Tibial nerve (tissue), 4 donors: ENCODE measurements at regions not wholly inside any gene's neighbourhood (a gene's known extent, or its start where the extent isn't known, plus 50 kb on each side); places are given as distances from the start of the nearest gene placed in this dataset.

ENCODE experiments used
- DNase-seq, 2 donors: peaks; one replicate each; pipeline ENCODE4 v3.0.0-alpha.2; 2019; ENCODE audit warnings: low spot score in 2 of 2
- H3K27ac ChIP-seq, 4 donors: fragments of 200-600 bp; sonication (generic) in 3 of 4; one replicate each; pipeline ENCODE4 v1.5.1; 2017 to 2019; ENCODE audit warnings: mild to moderate bottlenecking in 1 of 4
- H3K27me3 ChIP-seq, 2 donors: fragments of 200-600 bp; sonication (generic) in 1 of 2; one replicate each; pipeline versions ENCODE4 v1.5.1 to v1.6.0; 2017 to 2019
- H3K36me3 ChIP-seq, 3 donors: fragments of 200-600 bp; sonication (generic); one replicate each; pipeline ENCODE4 v1.5.1; 2018 to 2019
- H3K4me1 ChIP-seq, 4 donors: fragments of 200-600 bp; sonication (generic) in 3 of 4; one replicate each; pipeline ENCODE4 v1.5.1; 2017 to 2019
- H3K4me3 ChIP-seq, 4 donors: fragments of 200-600 bp; sonication (generic) in 3 of 4; one replicate each; pipeline ENCODE4 v1.5.1; 2017 to 2019; ENCODE audit warnings: mild to moderate bottlenecking in 1 of 4, moderate library complexity in 1 of 4
- H3K9me3 ChIP-seq, 4 donors: fragments of 200-600 bp; sonication (generic) in 3 of 4; one replicate each; pipeline ENCODE4 v1.5.1; 2017 to 2019
- EP300 ChIP-seq, 2 donors: sonication (generic); formaldehyde crosslinking; IDR thresholded peaks; one replicate each; pipeline ENCODE4 v1.6.1; 2017; ENCODE audit warnings: antibody characterized with exemption in 2 of 2, mild to moderate bottlenecking in 1 of 2
- POLR2A ChIP-seq, 2 donors: fragments of 450-650 bp; IDR thresholded peaks; one replicate each; pipeline ENCODE4 v1.6.1; 2017; ENCODE audit warnings: antibody characterized with exemption in 2 of 2, mild to moderate bottlenecking in 2 of 2, moderate library complexity in 2 of 2
- WGBS, 2 donors: methylation state at CpG; one replicate each; pipeline ENCODE4 v1.1.5; 2018; 5-methylcytosine and 5-hydroxymethylcytosine counted together
- TF ChIP-seq, protein P1 (sequence below), 5 experiments: fragments of 200-600 bp in 3 of 5; fragments of 450-650 bp in 2 of 5; sonication (generic) in 3 of 5; IDR thresholded peaks; one replicate each; pipeline ENCODE4 v1.5.1; 2016 to 2019; ENCODE audit warnings: antibody characterized with exemption in 5 of 5, mild to moderate bottlenecking in 3 of 5, moderate library complexity in 2 of 5

- 63 to 64% methylated on average over 4 of the region's 4 CpGs for WGBS, 2 donors
- TF ChIP-seq, protein P1, sequence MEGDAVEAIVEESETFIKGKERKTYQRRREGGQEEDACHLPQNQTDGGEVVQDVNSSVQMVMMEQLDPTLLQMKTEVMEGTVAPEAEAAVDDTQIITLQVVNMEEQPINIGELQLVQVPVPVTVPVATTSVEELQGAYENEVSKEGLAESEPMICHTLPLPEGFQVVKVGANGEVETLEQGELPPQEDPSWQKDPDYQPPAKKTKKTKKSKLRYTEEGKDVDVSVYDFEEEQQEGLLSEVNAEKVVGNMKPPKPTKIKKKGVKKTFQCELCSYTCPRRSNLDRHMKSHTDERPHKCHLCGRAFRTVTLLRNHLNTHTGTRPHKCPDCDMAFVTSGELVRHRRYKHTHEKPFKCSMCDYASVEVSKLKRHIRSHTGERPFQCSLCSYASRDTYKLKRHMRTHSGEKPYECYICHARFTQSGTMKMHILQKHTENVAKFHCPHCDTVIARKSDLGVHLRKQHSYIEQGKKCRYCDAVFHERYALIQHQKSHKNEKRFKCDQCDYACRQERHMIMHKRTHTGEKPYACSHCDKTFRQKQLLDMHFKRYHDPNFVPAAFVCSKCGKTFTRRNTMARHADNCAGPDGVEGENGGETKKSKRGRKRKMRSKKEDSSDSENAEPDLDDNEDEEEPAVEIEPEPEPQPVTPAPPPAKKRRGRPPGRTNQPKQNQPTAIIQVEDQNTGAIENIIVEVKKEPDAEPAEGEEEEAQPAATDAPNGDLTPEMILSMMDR (IDR thresholded peaks at IDR 0.05): no peak
- TF ChIP-seq POLR2A (IDR thresholded peaks at IDR 0.05) (no peak), EP300 (IDR thresholded peaks at IDR 0.05) (no peak)
- H3K27me3 ChIP-seq: no peaks in the 10 kb centered on the region
- no peaks in the 10 kb centered on the region for H3K4me1 ChIP-seq
- no peaks in the 10 kb centered on the region for H3K36me3 ChIP-seq
- no peak for DNase-seq
- no peak overlapping the region for H3K27ac ChIP-seq
- H3K9me3 ChIP-seq: no peaks in the 10 kb centered on the region
- no peak overlapping the region for H3K4me3 ChIP-seq
These were observed 423.7 kb downstream of the LRIG3 start for GRCh38 chr12:58496411-58497190.

- WGBS, 2 donors: 90 to 92% methylated on average over 2 of the region's 2 CpGs
- Histone ChIP-seq H3K36me3 (no peaks in the 10 kb centered on the region), H3K4me1 (peaks cover 0 to 7% (median 0%) of the 10 kb centered on the region in 4 donors), H3K4me3 (no peak overlapping the region), H3K9me3 (no peaks in the 10 kb centered on the region), H3K27me3 (no peaks in the 10 kb centered on the region), H3K27ac (no peak overlapping the region)
- TF ChIP-seq, protein P1 (IDR thresholded peaks at IDR 0.05): no peak
- TF ChIP-seq POLR2A (IDR thresholded peaks at IDR 0.05) (no peak), EP300 (IDR thresholded peaks at IDR 0.05) (no peak)
- DNase-seq: no peak
These were observed 419.9 kb downstream of the LRIG3 start for GRCh38 chr12:58500399-58500798.

DNA sequence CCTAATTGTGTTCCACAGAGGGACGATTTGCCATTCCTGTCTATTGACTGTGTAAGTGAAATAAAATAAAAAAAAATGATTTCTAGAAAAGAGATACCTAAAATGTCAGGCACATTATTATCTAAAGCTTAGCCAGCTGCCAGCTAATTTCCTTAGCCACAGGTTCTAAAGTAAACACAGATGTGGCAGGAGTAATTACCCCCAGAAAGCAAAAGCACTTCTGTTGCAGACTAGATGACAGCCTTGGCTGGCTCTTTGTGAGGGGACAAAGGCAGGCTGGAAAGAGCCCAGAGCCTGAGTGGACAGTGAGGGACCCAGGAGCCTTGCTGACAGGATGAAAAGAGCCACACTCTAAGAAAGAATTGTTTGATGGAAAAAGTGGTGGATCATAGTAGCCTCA is 418.1 kb downstream of the LRIG3 start:
- Histone ChIP-seq H3K27ac (no peak overlapping the region), H3K4me1 (peaks cover 0 to 7% (median 0%) of the 10 kb centered on the region in 4 donors), H3K36me3 (no peaks in the 10 kb centered on the region), H3K9me3 (no peaks in the 10 kb centered on the region), H3K27me3 (no peaks in the 10 kb centered on the region), H3K4me3 (no peak overlapping the region)
- no peak for DNase-seq
- TF ChIP-seq, protein P1 (IDR thresholded peaks at IDR 0.05): no peak
- TF ChIP-seq POLR2A (IDR thresholded peaks at IDR 0.05): no peak
- no peak for TF ChIP-seq EP300 (IDR thresholded peaks at IDR 0.05)
- WGBS, 2 donors: 21 to 33% methylated on average over 1 of the region's 1 CpG

DNA sequence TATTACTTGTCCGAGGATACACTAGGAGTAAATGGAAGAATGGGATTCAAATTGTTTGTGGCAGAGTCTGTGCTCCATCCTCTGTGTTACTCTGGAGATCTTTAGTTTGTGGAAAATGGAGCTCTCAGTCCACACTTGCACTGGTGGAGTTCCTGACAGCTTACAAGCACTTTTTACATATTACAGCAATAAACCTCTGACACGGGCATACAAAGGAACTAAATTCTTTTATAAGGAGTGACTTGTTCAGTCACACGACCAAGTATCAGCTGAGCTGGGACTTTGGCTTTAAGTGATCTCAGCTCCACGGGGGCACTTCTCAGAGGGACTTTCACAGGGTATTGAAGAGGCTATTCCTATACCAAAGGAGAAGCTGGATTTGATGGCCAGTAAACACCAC is 417.5 kb downstream of the LRIG3 start:
- no peak overlapping the region for H3K27ac ChIP-seq
- peaks cover 0 to 7% (median 0%) of the 10 kb centered on the region in 4 donors for H3K4me1 ChIP-seq
- no peaks in the 10 kb centered on the region for H3K9me3 ChIP-seq
- H3K36me3 ChIP-seq: no peaks in the 10 kb centered on the region
- WGBS, 2 donors: 28 to 31% methylated on average over 4 of the region's 4 CpGs
- TF ChIP-seq EP300 (IDR thresholded peaks at IDR 0.05): no peak
- TF ChIP-seq, protein P1 (IDR thresholded peaks at IDR 0.05): no peak
- TF ChIP-seq POLR2A (IDR thresholded peaks at IDR 0.05): no peak
- DNase-seq: no peak
- no peak overlapping the region for H3K4me3 ChIP-seq
- no peaks in the 10 kb centered on the region for H3K27me3 ChIP-seq

GRCh38 chr12:58503731-58504130 is 416.6 kb downstream of the LRIG3 start:
- H3K27me3 ChIP-seq: no peaks in the 10 kb centered on the region
- no peaks in the 10 kb centered on the region for H3K9me3 ChIP-seq
- H3K4me3 ChIP-seq: no peak overlapping the region
- WGBS, 2 donors: 97% methylated on average over 2 of the region's 2 CpGs
- TF ChIP-seq POLR2A (IDR thresholded peaks at IDR 0.05) (no peak), EP300 (IDR thresholded peaks at IDR 0.05) (no peak)
- TF ChIP-seq, protein P1 (IDR thresholded peaks at IDR 0.05): no peak
- no peak overlapping the region for H3K27ac ChIP-seq
- DNase-seq: no peak
- no peaks in the 10 kb centered on the region for H3K36me3 ChIP-seq
- peaks cover 0 to 7% (median 0%) of the 10 kb centered on the region in 4 donors for H3K4me1 ChIP-seq
